HEK293T (cell line): ENCODE measurements at regions not wholly inside any gene's neighbourhood (a gene's known extent, or its start where the extent isn't known, plus 50 kb on each side); places are given as distances from the start of the nearest gene placed in this dataset.

Experiments
- ARNT ChIP-seq: fragments of 450-650 bp; IDR thresholded peaks from 2 replicates; pipeline ENCODE4 v1.6.1; 2017; ENCODE audit warnings: mild to moderate bottlenecking
- BHLHE40 ChIP-seq: fragments of 450-650 bp; IDR thresholded peaks from 2 replicates; pipeline ENCODE4 v1.6.1; 2016; ENCODE audit warnings: mild to moderate bottlenecking, moderate library complexity, borderline replicate concordance
- CTBP1 ChIP-seq: fragments of 450-650 bp; IDR thresholded peaks from 2 replicates; pipeline ENCODE4 v1.6.1; 2016; ENCODE audit warnings: borderline replicate concordance
- ELF4 ChIP-seq: fragments of 450-650 bp; IDR thresholded peaks from 2 replicates; pipeline ENCODE4 v1.6.1; 2017; ENCODE audit warnings: antibody characterized with exemption
- FOXA1 ChIP-seq: fragments of 450-650 bp; IDR thresholded peaks from 2 replicates; pipeline ENCODE4 v1.6.1; 2016; ENCODE audit warnings: mild to moderate bottlenecking
- FOXM1 ChIP-seq: fragments of 450-650 bp; IDR thresholded peaks from 2 replicates; pipeline ENCODE4 v1.6.1; 2017; ENCODE audit warnings: mild to moderate bottlenecking, borderline replicate concordance
- HDGF ChIP-seq: fragments of 450-650 bp; IDR thresholded peaks from 2 replicates; pipeline ENCODE4 v1.6.1; 2017; ENCODE audit warnings: antibody characterized with exemption, borderline replicate concordance
- L3MBTL2 ChIP-seq: fragments of 450-650 bp; conservative IDR thresholded peaks from 2 replicates; pipeline ENCODE4 v1.6.1; 2016; ENCODE audit warnings: mild to moderate bottlenecking
- LEF1 ChIP-seq: fragments of 450-650 bp; IDR thresholded peaks from 2 replicates; pipeline ENCODE4 v1.6.1; 2017; ENCODE audit warnings: mild to moderate bottlenecking, borderline replicate concordance
- NFRKB ChIP-seq: fragments of 450-650 bp; IDR thresholded peaks from 2 replicates; pipeline ENCODE4 v1.6.1; 2016; ENCODE audit warnings: mild to moderate bottlenecking, moderate library complexity
- SP1 ChIP-seq: fragments of 450-650 bp; IDR thresholded peaks from 2 replicates; pipeline ENCODE4 v1.6.1; 2017
- SUZ12 ChIP-seq: fragments of 450-650 bp; IDR thresholded peaks from 2 replicates; pipeline ENCODE4 v1.6.1; 2016; ENCODE audit warnings: mild to moderate bottlenecking
- ZNF384 ChIP-seq: fragments of 450-650 bp; IDR thresholded peaks from 2 replicates; pipeline ENCODE4 v1.6.1; 2016
- TF ChIP-seq, protein P1 (sequence below): fragments of 450-650 bp; IDR thresholded peaks from 2 replicates; pipeline ENCODE4 v1.6.1; 2016

GRCh38 chr1:87796471-87796901 lies 467.8 kb downstream of the LMO4 start:
- no peak for TF ChIP-seq SP1
- TF ChIP-seq ARNT: no peak
- TF ChIP-seq SUZ12: no peak
- TF ChIP-seq ZNF384: no peak
- no peak for TF ChIP-seq LEF1
- TF ChIP-seq NFRKB: no peak
- TF ChIP-seq BHLHE40: no peak
- TF ChIP-seq, protein P1, sequence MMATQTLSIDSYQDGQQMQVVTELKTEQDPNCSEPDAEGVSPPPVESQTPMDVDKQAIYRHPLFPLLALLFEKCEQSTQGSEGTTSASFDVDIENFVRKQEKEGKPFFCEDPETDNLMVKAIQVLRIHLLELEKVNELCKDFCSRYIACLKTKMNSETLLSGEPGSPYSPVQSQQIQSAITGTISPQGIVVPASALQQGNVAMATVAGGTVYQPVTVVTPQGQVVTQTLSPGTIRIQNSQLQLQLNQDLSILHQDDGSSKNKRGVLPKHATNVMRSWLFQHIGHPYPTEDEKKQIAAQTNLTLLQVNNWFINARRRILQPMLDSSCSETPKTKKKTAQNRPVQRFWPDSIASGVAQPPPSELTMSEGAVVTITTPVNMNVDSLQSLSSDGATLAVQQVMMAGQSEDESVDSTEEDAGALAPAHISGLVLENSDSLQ: peak; percentile 32; the same call in 1 of the 2 replicates
- no peak for TF ChIP-seq CTBP1
- TF ChIP-seq FOXM1: no peak
- no peak for TF ChIP-seq FOXA1
- TF ChIP-seq L3MBTL2: no peak
- no peak for TF ChIP-seq HDGF
- no peak for TF ChIP-seq ELF4
